HCEC 1CT (cell line): ENCODE measurements at regions not wholly inside any gene's neighbourhood (a gene's known extent, or its start where the extent isn't known, plus 50 kb on each side); places are given as distances from the start of the nearest gene placed in this dataset.
"Not testable (repeated sequence)": the region's sequence is repeated elsewhere in the genome, so short reads cannot be mapped to it uniquely, and the experiment has no call there.

ENCODE experiments used
- DNase-seq: peaks from one replicate; pipeline ENCODE4 v3.0.0-alpha.2; 2017

DNA sequence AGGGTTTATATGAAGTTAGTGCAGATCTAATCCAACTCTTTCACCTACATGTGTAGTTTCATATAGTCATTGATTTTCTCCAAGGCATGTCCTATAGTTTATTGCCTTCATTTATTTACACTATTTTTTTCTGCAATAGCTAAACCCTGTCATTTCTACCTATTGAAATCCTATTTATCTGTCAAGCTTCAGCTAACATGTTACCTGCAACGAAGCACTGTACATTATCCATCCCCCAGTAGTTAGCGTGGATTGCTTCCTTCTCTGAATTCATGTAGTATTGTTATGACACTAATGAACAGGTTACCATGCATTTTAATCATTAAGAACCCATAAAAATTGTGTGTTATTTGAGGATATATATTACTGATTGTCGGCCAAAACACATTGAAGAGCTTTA, 742.9 kb upstream of the PCDH20 start:
- no peak for DNase-seq

DNA sequence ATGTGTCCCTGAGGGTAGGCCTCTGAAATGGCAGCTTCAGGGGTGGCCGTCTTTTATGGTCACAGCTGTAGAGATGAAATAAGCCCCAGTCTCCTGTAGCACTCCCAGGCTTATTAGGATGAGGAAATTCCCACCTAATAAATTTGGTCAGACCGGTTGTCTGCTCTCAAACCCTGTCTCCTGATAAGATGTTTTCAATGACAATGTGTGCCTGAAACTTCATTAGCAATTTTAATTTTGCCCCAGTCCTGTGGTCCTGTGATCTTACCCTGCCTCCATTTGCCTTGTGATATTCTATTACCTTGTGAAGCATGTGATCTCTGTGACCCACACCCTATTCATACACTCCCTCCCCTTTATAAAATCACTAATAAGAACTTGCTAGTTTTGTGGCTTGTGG, 736.1 kb upstream of the PCDH20 start:
- DNase-seq = not testable (repeated sequence)

DNA sequence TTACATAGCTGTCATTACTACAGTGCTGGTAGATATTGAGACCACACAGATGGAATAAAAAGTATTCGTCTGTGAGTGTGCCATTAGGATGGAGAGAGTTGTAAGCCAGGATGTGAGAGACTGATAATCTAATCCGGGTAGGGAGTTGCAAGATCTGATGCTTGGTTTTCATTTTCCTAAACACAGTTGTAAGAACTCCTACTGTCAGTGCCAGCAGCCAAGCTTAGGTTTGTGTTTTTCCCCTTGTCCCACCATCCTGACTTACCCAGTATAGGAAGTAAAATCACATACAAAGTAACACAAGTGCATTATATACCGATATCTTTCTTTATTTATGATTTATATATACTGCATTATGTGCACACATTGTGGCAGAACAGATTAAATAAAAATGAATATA, 726.4 kb upstream of the PCDH20 start:
- DNase-seq = no peak

DNA sequence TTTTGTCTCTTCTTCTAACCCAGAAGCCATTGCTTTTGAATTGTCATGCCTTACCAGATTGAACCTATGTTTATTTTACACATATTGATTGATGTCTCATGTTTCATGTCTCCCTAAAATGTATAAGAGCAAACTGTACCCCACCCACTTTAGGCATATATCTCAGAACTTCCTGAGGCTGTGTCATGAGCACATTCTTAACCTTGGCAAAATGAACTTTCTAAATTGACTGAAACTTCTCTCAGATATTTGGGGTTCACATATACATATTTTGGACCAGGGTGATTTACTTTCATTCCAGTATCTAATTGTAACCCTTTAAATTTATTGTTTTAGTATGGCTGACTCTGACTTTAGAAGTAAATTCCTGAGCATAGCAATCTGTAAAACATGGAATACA, 723.9 kb upstream of the PCDH20 start:
- no peak for DNase-seq

DNA sequence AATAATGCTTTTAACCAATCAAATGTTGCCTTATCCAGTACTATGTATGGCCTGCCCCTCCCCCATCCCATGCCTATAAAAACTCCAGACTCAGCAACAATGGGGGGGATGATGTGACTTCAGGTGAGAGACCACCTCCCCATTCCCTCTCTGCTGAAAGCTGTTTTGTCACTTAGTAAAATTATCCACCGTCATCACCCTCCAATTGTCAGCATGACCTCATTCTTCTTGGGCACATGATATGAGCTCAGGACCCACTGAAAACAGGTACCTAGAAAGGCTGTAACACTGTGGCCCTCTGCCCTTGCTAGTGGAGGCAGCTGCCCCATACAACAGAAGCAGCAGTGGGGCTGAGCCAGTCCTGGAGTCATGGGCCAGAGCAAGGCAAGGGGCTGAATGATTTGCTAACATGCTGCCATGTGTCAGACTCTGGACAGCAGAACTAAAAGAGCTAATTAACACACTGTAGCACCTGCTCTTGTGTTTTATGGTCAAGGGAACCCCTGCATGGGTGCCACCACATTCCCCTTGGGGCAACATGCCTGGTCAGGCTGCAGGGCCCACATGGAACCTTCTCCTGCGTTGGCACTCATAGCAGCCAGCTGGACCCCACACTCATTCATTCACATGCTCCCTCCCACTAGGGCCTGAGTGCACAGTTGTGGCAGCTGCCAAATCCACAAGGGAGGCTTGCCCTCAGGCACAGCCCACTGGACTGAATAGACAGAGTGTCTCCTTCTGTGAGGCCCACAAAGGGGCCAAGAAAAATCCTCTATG, 722.2 kb upstream of the PCDH20 start:
- DNase-seq = no peak

DNA sequence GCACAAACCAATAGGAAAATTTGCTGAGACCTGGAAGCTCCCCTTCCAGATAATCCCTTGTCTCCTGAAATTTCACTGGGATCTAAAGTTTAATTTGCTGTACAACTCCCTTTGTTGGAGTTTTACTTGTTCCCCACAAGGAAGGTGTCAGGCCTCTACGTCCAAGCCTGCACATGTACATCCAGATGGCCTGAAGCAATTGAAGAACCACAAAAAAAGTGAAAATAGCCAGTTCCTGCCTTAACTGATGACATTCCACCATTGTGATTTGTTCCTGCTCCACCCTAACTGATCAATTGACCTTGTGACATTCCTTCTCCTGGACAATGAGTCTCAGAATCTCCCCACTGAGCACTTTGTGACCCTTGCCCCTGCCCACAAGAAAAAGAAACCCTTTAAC, 716.0 kb upstream of the PCDH20 start:
- no peak for DNase-seq

DNA sequence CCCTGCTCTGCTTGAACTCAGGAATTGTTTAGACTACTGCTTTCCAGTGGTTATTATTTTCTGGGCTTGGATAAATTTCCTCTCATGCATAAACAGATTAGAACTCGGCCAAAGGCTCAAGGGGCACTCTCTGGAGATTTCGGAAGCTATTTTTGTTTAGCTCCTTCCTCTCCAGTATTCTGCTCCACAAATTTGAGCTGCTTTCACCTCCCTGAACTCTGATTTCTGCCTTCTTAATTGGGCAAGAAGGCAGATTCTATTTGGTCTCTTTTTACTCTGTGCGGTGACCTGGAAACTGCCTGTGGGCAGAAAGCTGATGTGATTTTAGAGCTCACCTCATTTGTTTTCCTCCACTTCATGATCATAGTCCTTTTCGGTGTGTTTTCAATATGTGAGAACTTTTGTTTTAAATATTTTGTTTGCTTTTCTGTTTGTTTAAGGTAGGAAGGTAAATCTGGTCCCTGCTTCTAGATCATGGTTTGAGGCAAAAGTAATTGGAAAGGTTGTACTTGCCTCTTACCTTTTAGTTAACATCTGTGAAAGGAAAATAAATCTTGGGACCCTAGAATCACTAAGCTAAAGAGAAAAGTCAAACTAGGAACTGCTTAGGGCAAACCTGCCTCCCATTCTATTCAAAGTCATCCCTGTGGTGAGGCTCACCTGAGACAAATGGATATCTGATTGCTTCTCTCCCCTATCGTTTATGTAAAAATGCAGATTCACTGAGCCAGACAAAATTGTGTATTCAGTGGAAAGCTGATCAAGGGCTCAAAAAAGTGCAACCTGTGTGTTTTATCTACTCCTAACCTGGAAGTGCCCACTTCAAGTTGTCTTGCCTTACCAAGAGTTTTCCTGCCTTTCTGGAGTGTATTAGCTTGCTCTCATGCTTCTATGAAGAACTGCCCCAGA, 714.7 kb upstream of the PCDH20 start:
- no peak for DNase-seq

DNA sequence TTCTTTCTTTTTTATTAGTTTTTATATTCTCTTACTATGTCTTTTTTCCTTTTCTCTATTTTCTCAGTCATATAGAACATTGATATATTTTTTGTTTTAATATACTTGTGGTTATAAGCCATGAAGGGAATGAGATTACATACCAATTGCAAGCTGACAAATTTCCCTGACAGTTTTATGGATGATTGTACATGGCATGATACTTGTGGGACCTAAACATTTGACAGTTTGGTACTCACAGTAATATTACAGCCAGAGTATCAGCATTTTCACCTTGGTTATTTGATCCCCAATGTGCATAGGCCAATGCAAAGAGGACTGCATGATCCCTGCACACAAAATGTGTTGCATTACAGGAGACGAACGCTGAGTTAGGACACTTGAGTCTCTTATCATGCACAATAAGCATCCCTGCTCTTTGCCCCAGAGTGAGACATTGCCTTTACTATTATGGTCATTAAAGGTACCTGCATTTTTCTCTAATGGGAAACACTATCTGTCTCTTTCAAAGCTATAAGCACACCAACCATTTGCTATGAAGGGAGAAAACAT, 713.4 kb upstream of the PCDH20 start:
- no peak for DNase-seq

DNA sequence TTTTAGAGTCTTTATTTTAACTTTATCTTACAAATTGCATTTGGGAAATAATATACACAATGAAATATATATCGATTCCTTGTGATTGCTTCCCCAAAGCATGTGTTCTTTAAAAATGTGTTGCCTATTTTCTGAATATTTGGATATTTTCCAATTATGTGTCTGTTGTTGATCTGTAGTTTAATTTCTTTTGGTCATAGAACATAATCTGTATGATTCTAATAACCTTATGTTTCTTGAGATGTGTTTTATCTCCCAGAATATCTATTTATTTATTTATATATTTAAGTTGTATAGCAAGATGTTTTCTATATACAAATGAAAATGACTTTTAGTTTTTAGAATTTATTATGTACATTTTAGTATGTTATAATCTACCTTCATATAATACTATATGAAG, 710.8 kb upstream of the PCDH20 start:
- DNase-seq = no peak

DNA sequence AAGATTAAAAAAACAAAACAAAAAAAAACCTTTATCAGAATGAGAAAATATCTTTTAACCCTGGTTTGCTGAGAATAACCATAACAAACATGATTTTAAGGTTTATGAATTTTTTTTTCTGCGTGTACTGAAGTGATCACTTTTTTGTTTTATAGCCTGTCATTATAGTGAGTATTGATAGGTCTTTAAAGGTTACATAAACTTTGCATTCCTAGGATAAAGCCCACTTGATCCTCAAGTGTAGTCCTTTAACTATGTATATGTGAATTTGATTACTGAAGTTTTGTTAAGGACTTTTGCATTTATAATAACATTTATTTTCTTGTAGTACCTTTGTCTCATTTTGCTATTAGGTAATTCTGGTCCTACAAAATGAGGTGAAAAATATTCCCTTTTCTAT, 709.8 kb upstream of the PCDH20 start:
- DNase-seq = no peak

DNA sequence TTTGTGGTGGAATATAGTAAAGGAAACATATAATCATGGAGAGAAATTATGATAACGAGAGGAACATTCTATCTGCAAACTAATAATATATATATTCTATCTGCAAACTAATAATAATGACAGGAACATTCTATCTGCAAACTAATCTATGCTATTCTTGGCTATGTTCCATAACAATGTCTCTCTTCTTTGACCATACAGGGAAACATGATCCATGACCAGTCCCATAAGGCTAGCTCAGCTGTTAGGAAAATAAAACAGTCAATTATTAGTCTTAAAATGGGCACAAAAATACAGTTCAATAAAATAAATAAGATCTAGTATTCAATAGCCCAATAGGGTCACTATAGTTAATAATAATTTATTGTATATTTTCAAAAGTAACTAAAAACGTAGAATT, 707.8 kb upstream of the PCDH20 start:
- DNase-seq = no peak

DNA sequence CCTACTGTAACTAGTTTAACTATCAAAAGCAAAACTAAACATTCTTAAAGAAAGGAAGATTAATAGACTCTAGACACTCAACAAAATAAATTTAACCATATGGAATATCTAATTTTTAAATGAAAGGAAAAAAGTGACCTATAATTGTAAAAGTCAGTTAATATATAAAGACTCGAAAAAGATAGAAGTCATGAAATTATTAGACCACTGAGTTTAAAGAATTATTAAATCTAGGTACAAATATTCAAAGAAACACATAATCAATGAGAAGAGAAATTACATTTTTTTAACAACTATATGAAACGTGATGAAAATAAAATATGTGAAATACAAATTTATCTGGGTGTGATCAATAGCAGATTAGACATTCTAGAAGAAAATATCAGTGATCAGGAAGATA, 706.8 kb upstream of the PCDH20 start:
- DNase-seq = no peak

DNA sequence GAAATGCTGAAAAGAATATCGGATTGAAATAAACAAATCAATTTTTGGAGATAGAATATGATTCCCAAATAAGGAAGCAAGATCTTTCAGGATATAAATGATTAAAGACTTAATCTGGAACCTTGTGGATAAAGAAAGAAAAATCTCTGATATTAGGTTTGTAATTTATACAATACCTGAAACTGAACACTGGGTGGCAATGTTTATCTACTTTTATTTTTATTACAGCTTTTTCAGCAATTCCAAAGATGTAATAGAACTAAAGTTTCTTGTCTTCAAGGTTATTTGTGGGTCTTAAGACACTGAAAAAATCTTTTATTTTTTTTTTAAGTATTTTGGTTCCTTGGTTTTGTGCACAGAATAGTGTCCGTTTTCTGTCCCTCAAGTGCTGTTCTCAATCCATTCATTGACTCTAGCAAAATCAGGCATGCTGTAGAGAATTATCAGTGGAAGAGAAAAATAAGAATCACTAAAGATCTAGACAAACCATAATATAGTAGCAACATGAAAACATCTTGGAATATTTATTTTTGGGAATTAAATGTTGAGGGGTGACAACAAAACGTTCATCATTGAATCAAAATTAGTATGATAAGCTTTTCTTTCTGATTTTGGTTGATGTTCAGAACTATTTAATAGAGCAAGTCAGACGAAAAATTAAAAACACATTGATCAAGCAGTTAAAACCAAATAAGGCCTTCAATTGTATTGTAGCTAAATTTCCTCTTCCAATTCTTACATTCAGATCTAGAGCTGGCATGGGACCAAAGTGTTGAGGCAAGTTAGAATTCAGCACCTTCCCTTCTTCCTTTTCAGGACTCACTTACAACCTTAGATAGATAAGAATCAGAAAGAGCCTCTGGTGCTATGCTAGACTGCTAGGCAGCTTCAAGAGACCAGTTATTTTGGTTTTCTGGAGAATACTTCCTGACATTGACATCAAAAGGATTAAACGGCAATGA, 704.4 kb upstream of the PCDH20 start:
- peak; percentile 1 for DNase-seq

DNA sequence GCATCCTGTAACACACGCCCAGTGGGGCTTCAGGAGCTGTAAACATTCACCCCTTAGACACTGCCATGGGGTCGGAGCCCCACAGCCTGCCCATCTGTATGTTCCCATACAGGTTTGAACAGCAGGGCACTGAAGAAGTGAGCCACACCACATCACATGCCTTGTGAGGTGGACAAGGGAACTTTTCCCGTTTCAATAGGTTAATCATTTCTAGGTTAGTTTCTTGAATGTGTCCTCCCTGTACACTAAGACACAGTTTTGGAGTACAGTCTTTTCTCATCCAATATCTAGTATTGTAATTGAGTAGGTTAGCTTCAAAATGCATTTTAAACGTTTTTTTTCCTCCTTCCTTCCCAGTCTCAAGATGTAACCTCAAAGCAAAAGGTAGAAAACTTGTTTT, 700.2 kb upstream of the PCDH20 start:
- no peak for DNase-seq

DNA sequence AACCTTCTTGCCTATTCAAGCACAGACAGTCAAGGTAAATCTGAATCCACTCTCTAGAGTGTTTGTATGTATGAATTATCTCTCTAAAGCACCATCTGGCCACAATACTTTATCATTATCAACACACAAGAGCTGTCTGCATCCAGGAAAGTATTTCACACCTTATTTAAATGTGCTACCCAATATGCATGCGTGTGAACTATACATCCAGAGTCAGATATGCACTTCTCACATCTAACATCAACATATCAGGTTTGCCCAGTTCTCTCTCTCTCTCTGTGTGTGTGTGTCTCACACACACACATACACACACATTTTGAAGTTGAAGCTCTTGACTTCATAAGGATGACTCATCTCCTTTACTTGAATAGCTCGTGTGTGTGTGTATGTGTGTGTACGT, 697.5 kb upstream of the PCDH20 start:
- DNase-seq = no peak

DNA sequence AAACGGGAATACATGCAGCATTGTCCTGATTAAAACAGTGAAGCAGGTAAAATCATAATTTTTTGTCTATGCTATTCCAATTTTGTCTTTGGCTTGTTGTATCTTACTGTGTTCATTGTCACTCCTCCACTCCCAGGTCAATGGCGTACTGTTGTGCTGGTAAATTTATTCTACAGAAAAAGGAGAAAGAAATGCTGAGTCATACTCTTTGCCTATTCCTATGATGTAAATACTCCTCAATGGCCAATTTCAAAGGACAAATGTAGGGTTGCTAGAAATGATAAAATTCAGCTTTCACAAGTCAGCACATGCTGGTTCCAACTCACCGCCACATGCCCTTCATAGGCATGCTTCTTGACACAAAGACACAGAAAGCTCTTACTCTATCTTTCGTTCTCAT, 694.4 kb upstream of the PCDH20 start:
- DNase-seq = no peak

DNA sequence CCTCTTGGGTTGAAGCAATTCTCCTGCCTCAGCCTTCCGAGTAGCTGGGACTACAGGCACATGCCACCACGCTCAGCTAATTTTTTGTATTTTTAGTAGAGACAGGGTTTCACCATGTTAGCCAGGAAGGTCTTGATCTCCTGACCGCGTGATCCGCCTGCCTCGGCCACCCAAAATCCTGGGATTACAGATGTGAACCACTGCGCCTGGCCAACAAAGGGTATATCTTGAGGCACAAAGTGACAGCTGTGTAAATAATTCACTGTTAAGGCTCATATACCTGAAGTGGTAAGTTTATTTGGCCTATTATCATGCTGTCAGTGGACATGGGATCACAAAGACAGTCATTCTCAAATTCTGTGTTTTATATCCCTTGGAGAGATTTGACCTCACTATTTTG, 688.5 kb upstream of the PCDH20 start:
- not testable (repeated sequence) for DNase-seq

DNA sequence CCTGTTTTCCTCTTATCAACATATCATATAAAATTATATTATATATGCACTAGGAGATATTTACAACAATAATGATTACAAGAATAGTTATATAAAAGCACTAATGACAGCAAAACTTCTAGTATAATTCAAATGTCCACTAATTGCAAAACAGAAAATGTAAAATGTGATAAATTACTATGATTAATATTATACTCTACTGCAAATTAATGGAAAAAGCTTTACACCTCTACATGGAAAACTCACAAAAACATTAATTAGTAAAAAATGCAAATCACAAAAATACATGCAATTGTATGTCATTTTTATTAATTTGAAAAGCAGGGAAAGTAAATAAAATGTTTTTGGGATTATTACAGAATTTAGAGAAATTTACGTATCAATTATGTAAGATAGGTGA, 681.0 kb upstream of the PCDH20 start:
- no peak for DNase-seq

DNA sequence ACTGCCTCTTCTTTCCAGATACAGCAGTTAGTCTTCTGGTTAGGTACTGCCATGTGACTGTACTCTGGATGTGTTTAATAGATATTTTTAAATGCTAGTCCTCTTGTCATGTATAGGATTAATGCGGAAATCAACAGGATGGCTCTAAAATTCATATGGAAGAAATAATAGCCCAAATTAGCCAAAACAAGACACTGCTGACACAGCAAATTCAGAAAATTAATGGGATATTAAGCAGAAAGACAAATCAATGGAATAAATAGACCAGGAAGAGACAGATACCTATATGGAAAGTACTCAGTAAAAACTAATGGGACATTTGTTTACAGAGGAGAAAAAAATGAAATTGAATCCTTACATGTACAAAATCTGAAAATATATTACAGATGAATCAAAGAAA, 679.3 kb upstream of the PCDH20 start:
- DNase-seq = no peak

DNA sequence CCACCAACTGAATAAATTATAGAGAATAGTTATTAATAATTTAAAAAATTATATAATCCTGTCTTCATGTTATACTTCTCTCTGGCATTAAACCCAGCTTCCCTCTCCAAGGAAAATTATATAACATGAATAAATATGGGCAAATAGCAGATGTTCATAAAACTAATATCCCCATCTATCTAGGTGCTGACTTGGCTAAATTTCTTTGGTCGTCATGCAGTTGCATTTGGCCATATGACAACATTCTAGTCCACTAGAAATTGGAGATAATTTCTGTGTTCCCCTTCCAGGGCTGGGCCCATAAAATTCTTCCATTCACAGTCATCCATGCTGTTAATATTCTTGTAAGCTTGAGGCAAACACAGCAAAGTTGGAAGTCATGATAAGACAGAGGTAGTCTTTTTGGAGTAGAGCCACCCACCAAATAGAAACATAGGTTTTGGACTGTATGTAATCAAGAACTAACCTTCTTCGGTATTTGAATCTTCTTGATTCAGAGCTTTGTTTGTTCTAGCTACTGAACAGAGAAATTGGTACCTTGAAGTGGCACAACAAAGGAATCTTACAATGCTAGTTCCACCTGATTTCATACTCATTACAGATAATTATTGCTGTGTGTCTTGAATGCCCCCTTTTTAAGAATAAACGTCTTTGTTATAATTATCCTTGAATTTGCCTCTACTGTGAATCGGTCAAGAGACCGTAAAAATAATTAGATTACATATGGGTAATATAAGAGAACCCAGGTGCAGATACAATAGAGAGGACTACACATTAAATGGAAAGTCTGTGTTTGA, 678.5 kb upstream of the PCDH20 start:
- DNase-seq = no peak

DNA sequence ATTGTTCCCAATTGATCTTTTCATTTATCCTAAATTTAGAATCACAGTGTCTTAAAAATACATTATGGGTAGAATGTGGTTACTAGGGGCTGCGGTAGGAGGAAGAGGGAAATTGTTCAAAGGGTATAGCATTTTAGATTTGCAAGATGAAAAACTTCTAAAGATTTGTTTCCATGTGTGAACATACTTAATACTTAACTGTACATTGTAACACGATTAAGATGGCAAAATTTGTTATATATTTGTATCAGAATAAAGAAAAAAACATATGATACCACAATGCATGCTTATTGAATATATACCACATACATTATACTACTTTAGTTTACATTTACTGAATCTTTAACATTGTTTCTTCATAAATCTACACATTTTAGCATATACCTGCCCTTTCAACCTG, 677.3 kb upstream of the PCDH20 start:
- no peak for DNase-seq

DNA sequence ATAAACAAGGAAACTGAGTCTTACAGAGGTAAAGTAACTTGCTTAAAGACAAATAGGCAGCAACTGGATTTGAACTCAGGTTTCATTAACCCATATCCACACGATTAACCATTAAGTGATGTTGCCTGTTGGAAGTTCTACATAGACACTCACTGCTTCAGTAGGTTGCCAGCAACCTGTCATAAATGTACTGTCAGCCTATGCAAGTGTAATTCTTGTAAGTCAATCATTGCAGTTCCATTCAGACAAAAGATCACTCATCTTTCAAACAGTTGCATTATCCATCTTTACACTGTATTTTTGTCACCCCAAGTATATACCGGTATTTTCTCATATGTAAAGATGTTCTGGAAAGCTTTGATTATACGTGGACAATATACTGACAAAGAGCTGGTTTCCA, 676.9 kb upstream of the PCDH20 start:
- DNase-seq = no peak
